Stomach (tissue), 8 donors: ENCODE measurements at regions not wholly inside any gene's neighbourhood (a gene's known extent, or its start where the extent isn't known, plus 50 kb on each side); places are given as distances from the start of the nearest gene placed in this dataset.
"Not testable (repeated sequence)": the region's sequence is repeated elsewhere in the genome, so short reads cannot be mapped to it uniquely, and the experiment has no call there.

Experiments used
- DNase-seq, 2 donors: peaks; one replicate each; pipeline versions ENCODE4 v3.0.0 to v3.0.0-alpha.2; 2013 to 2019
- H3K27ac ChIP-seq, 5 donors: fragments of 200-600 bp in 4 of 5; sonication (generic) in 4 of 5; one replicate each; pipeline ENCODE4 v1.5.1; 2013 to 2019; ENCODE audit warnings: mild to moderate bottlenecking in 1 of 5, moderate library complexity in 1 of 5
- H3K27me3 ChIP-seq, 3 donors: fragments of 200-600 bp; sonication (generic); one replicate each; pipeline ENCODE4 v1.5.1; 2017 to 2019; ENCODE audit warnings: mixed run types in 1 of 3
- H3K36me3 ChIP-seq, 4 donors: fragments of 200-600 bp; sonication (generic); 1 replicate in 3 of 4; 2 replicates in 1 of 4; pipeline ENCODE4 v1.5.1; 2016 to 2019
- H3K4me1 ChIP-seq, 4 donors: fragments of 200-600 bp; sonication (generic); one replicate each; pipeline ENCODE4 v1.5.1; 2016 to 2019
- H3K4me3 ChIP-seq, 4 donors: fragments of 200-600 bp; sonication (generic) in 3 of 4; one replicate each; pipeline ENCODE4 v1.5.1; 2016 to 2019; ENCODE audit warnings: mild to moderate bottlenecking in 1 of 4
- H3K9me3 ChIP-seq, 4 donors: fragments of 200-600 bp; sonication (generic); one replicate each; pipeline ENCODE4 v1.5.1; 2016 to 2019
- CTCF ChIP-seq, 7 experiments: fragments of 450-650 bp in 4 of 7; fragments of 200-600 bp in 3 of 7; sonication (generic) in 3 of 7; IDR thresholded peaks; one replicate each; pipeline ENCODE4 v1.5.1; 2016 to 2019; ENCODE audit warnings: antibody characterized with exemption in 7 of 7, control low read depth in 2 of 7, mild to moderate bottlenecking in 1 of 7
- EP300 ChIP-seq: sonication (generic); formaldehyde crosslinking; IDR thresholded peaks from one replicate; pipeline ENCODE4 v1.6.1; 2017; ENCODE audit warnings: antibody characterized with exemption
- POLR2A ChIP-seq, 4 donors: fragments of 450-650 bp; IDR thresholded peaks; one replicate each; pipeline ENCODE4 v1.6.1; 2016; ENCODE audit warnings: antibody characterized with exemption in 4 of 4, control low read depth in 2 of 4, mild to moderate bottlenecking in 1 of 4, moderate library complexity in 1 of 4
- POLR2AphosphoS5 ChIP-seq, 3 donors: sonication (generic); formaldehyde crosslinking; IDR thresholded peaks; one replicate each; pipeline ENCODE4 v1.6.1; 2016; ENCODE audit warnings: antibody characterized with exemption in 3 of 3
- WGBS, 5 donors: extraction: QIAGEN DNeasy Blood & Tissue Kit in 3 of 5; methylation state at CpG; one replicate each; pipeline versions ENCODE4 v1.1.5 to v1.1.7; 2013 to 2018; 5-methylcytosine and 5-hydroxymethylcytosine counted together
- intact Hi-C: fragments of 100-400 bp; cut with DNase I; formaldehyde crosslinking; loops from one replicate; pipeline ENCODE4 v1.15.1; 2023; ENCODE audit warnings: low total_unique reads
- donor health status: healthy with polysubstance abuse.
- donor health status: Bipolar disorder and iron deficiency.
- donor health status: healthy.

DNA sequence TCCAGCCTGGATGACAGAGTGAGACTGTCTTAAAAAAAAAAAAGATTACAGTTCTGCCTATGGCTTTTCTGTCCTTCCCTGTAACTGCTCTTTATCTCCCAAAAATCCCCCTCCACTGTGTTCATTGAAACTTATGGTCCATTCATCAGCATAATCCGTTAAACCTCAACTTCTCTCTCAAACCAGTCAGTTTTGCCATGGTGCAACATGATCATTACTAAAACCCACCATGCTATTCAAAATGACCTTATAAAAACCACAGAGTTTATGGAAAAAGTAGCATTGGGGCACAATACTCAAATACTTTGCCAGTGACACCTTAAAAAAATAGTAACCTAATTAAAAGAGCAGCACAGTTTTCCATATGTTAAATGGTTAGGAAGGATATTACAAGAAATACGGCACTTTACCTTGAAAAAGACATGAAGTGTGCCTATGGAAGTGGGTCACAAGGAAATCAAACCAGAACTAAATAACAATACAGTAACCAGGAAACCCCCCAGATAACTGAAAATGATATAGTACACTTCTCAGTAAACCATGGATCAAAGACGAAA, 74.0 kb upstream of the ST8SIA6 start:
- Histone ChIP-seq H3K27me3 (no peaks in the 10 kb centered on the region), H3K9me3 (no peaks in the 10 kb centered on the region), H3K27ac (no peak overlapping the region), H3K36me3 (no peaks in the 10 kb centered on the region), H3K4me1 (no peaks in the 10 kb centered on the region), H3K4me3 (no peak overlapping the region)
- WGBS, 5 donors, result 76 to 91% (median 85%) methylated on average over 3 of the region's 3 CpGs
- no peak for DNase-seq
- TF ChIP-seq POLR2A (IDR thresholded peaks at IDR 0.05) (no peak), EP300 (no peak), CTCF (IDR thresholded peaks at IDR 0.05) (no peak)
- intact Hi-C loops, result no loop called here

DNA sequence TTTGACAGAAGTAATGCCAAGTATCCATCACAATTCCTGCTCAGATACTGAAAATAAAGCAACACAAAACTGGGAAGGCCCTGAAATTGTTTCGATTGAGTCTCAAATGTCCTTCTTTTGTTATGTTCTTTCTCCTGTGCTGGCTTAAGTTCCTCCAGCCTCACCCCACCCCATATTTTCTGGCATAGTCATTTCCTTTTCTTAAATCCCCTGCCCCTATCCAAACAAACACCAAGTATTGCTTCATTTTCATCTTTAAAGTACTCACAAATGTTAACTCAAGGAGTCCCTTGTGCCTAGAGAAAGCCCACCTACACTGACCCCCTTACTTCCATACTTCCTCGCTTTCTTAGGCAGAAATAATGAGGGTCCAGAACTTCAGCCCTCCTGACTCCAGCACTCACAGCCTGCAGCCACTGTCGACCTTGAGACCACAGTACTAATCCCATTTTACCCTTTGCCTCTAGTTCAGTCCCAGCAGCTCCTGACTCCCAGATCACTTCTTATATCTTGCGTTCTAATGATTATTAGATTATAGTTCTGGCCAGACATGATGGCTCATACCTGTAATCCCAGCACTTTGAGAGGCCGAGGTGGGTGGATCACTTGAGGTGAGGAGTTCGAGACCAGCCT, 73.2 kb upstream of the ST8SIA6 start:
- no peak for TF ChIP-seq POLR2A (IDR thresholded peaks at IDR 0.05)
- no peak for TF ChIP-seq EP300
- no peak for TF ChIP-seq POLR2AphosphoS5 (IDR thresholded peaks at IDR 0.05)
- no peak for TF ChIP-seq CTCF (IDR thresholded peaks at IDR 0.05)
- Histone ChIP-seq H3K27me3 (no peaks in the 10 kb centered on the region), H3K4me1 (no peaks in the 10 kb centered on the region), H3K36me3 (no peaks in the 10 kb centered on the region), H3K9me3 (no peaks in the 10 kb centered on the region), H3K4me3 (no peak overlapping the region), H3K27ac (no peak overlapping the region)
- WGBS, 5 donors, result 74 to 87% (median 84%) methylated on average over 6 of the region's 6 CpGs
- DNase-seq, result no peak
- intact Hi-C loops, result no loop called here

GRCh38 chr10:17526571-17526970, 72.2 kb upstream of the ST8SIA6 start:
- H3K4me3 ChIP-seq, H3K27ac ChIP-seq, H3K27me3 ChIP-seq, intact Hi-C loops, H3K4me1 ChIP-seq, H3K36me3 ChIP-seq, H3K9me3 ChIP-seq, DNase-seq: not testable (repeated sequence)
- WGBS, 5 donors, result 53 to 74% (median 66%) methylated on average over 1 of the region's 1 CpG

DNA sequence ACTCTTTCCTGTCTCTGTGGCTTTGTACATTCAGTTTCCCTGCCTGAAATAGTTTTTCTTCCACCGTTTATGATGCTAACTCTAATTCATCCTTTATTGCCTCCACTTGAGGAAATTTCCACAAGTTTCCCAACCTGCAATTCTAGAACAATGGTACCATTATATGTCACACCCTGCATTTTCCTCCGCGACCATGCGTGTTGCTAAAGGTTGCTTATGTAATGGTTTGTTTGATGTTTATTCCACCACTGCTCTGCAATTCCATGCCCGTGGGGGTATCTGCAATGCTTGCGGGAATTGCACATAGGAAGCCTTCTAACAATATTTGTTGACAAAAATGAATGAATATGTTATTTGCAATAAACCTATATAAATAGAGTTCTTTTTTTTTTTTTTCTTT, 69.5 kb upstream of the ST8SIA6 start:
- Histone ChIP-seq H3K4me1 (no peaks in the 10 kb centered on the region), H3K36me3 (no peaks in the 10 kb centered on the region), H3K27ac (no peak overlapping the region), H3K4me3 (no peak overlapping the region), H3K9me3 (peaks cover 0 to 3% (median 0%) of the 10 kb centered on the region in 4 donors), H3K27me3 (no peaks in the 10 kb centered on the region)
- TF ChIP-seq POLR2A (IDR thresholded peaks at IDR 0.05) (no peak), POLR2AphosphoS5 (IDR thresholded peaks at IDR 0.05) (no peak), EP300 (no peak), CTCF (IDR thresholded peaks at IDR 0.05) (no peak)
- intact Hi-C loops, result no loop called here
- no peak for DNase-seq
- 86 to 90% (median 88%) methylated on average over 6 of the region's 6 CpGs for WGBS, 5 donors

DNA sequence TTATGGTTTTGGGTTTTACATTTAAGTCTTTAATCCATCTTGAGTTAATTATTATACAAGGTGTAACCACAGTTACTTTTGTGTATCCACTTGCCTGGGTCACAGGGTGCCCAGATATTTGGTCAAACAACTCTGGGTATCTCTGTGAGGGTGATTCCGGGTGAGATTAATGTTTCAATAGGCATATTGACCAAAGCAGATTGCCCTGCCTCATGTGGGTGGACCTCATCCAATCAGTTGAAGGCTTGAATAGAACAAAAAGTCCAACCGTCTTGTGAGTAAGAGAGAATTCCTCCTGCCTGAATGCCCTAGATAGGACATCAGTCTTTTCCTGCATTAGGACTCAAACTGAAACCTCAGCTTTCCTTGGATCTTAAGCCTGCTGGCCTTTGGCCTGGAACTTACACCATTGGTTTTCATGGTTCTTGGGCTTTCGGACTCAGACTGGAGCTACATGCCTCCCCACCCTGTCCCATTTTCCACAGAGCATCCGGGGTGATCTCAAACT, 68.9 kb upstream of the ST8SIA6 start:
- TF ChIP-seq POLR2AphosphoS5 (IDR thresholded peaks at IDR 0.05), result no peak
- no peak for TF ChIP-seq POLR2A (IDR thresholded peaks at IDR 0.05)
- no peak for TF ChIP-seq CTCF (IDR thresholded peaks at IDR 0.05)
- TF ChIP-seq EP300, result no peak
- DNase-seq, result no peak
- no peaks in the 10 kb centered on the region for H3K36me3 ChIP-seq
- H3K4me1 ChIP-seq, result no peaks in the 10 kb centered on the region
- WGBS, 5 donors, result 58 to 73% (median 62%) methylated on average over 4 of the region's 4 CpGs
- H3K4me3 ChIP-seq, result no peak overlapping the region
- intact Hi-C loops, result no loop called here
- no peak overlapping the region for H3K27ac ChIP-seq
- H3K9me3 ChIP-seq, result peaks cover 0 to 3% (median 0%) of the 10 kb centered on the region in 4 donors
- no peaks in the 10 kb centered on the region for H3K27me3 ChIP-seq

GRCh38 chr10:17522269-17522668, 67.9 kb upstream of the ST8SIA6 start:
- H3K4me3 ChIP-seq, H3K9me3 ChIP-seq, H3K36me3 ChIP-seq, H3K27me3 ChIP-seq, H3K4me1 ChIP-seq, DNase-seq, intact Hi-C loops, H3K27ac ChIP-seq: not testable (repeated sequence)
- 79 to 91% (median 88%) methylated on average over 2 of the region's 2 CpGs for WGBS, 5 donors
